ENCODE measurements at regions not wholly inside any gene's neighbourhood (a gene's known extent, or its start where the extent isn't known, plus 50 kb on each side); places are given as distances from the start of the nearest gene placed in this dataset.

DNA sequence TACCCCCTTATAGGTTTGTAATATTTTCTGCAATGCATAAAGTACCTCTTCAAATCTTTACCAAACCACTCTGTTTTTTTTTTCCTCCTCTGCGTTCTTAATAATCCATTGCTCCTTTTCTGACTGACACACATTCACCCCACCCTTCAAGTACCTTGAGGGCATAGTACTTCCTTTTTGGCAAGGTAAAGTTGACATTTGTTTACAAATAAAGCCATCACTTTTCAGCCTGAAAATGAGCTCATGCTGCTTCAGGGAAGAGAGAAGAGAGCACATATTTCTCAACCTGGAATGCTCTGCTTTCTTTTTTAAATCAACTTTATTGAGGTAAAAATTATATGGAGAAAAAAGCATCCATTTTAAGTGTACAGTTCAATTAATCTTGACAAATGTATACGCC is 113.9 kb downstream of the AGTR2 start:
- no peaks in the 10 kb centered on the region for H3K36me3 ChIP-seq (ENCODE audit: control insufficient read depth, insufficient read depth, low read length)

GRCh38 chrX:116285501-116285900 is 115.0 kb downstream of the AGTR2 start:
- H4K20me1 ChIP-seq (ENCODE audit: control insufficient read depth, extremely low read depth, insufficient read depth, low read length): no peaks in the 10 kb centered on the region
- H2AFZ ChIP-seq (ENCODE audit: low read length): no peak overlapping the region
- no peaks in the 10 kb centered on the region for H3K4me1 ChIP-seq (ENCODE audit: control insufficient read depth, extremely low read depth, insufficient read depth, low read length)
- no peak overlapping the region for H3K4me3 ChIP-seq (replicated peaks in 1 of 4; ENCODE audit: control extremely low read depth in 1 of 4, insufficient read depth in 1 of 4, low read depth in 3 of 4, low read length in 4 of 4)
- H3K4me2 ChIP-seq (ENCODE audit: extremely low read depth, insufficient read depth, low read length): no peak overlapping the region
- peak in 1 of 2 donors; percentile 40 for DNase-seq (ENCODE audit: low read depth in 2 of 2)
- no peak overlapping the region for H3K27ac ChIP-seq (ENCODE audit: insufficient read depth, low read length)
- no peaks in the 10 kb centered on the region for H3K27me3 ChIP-seq (ENCODE audit: control insufficient read depth, insufficient read depth, low read length)
- H3K79me2 ChIP-seq (ENCODE audit: control insufficient read depth, insufficient read depth, low read length): no peaks in the 10 kb centered on the region
- H3K9me3 ChIP-seq (ENCODE audit: control insufficient read depth, insufficient read depth, low read depth, low read length): no peaks in the 10 kb centered on the region
- no peaks in the 10 kb centered on the region for H3K36me3 ChIP-seq (ENCODE audit: control insufficient read depth, insufficient read depth, low read length)
- TF ChIP-seq, protein P1, sequence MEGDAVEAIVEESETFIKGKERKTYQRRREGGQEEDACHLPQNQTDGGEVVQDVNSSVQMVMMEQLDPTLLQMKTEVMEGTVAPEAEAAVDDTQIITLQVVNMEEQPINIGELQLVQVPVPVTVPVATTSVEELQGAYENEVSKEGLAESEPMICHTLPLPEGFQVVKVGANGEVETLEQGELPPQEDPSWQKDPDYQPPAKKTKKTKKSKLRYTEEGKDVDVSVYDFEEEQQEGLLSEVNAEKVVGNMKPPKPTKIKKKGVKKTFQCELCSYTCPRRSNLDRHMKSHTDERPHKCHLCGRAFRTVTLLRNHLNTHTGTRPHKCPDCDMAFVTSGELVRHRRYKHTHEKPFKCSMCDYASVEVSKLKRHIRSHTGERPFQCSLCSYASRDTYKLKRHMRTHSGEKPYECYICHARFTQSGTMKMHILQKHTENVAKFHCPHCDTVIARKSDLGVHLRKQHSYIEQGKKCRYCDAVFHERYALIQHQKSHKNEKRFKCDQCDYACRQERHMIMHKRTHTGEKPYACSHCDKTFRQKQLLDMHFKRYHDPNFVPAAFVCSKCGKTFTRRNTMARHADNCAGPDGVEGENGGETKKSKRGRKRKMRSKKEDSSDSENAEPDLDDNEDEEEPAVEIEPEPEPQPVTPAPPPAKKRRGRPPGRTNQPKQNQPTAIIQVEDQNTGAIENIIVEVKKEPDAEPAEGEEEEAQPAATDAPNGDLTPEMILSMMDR (conservative IDR thresholded peaks at IDR 0.05 in 1 of 2, IDR thresholded peaks at IDR 0.05 in 1 of 2; ENCODE audit: low read depth in 1 of 2, low read length in 2 of 2): no peak
- no peak for TF ChIP-seq EZH2 (IDR thresholded peaks at IDR 0.05; ENCODE audit: low read length, missing control alignments)
- H3K9ac ChIP-seq (ENCODE audit: insufficient read depth, low read length): no peak overlapping the region

More for the DNA sequence above, 113.9 kb downstream of the AGTR2 start:
- no peak overlapping the region for H2AFZ ChIP-seq (ENCODE audit: low read length)
- no peaks in the 10 kb centered on the region for H3K9me3 ChIP-seq (ENCODE audit: control insufficient read depth, insufficient read depth, low read depth, low read length)
- no peaks in the 10 kb centered on the region for H3K27me3 ChIP-seq (ENCODE audit: control insufficient read depth, insufficient read depth, low read length)
- H3K27ac ChIP-seq (ENCODE audit: insufficient read depth, low read length): no peak overlapping the region
- H3K79me2 ChIP-seq (ENCODE audit: control insufficient read depth, insufficient read depth, low read length): no peaks in the 10 kb centered on the region
- TF ChIP-seq, protein P1 (conservative IDR thresholded peaks at IDR 0.05 in 1 of 2, IDR thresholded peaks at IDR 0.05 in 1 of 2; ENCODE audit: low read depth in 1 of 2, low read length in 2 of 2): no peak
- no peak for TF ChIP-seq EZH2 (IDR thresholded peaks at IDR 0.05; ENCODE audit: low read length, missing control alignments)
- H3K4me2 ChIP-seq (ENCODE audit: extremely low read depth, insufficient read depth, low read length): no peak overlapping the region
- H4K20me1 ChIP-seq (ENCODE audit: control insufficient read depth, extremely low read depth, insufficient read depth, low read length): no peaks in the 10 kb centered on the region
- no peaks in the 10 kb centered on the region for H3K4me1 ChIP-seq (ENCODE audit: control insufficient read depth, extremely low read depth, insufficient read depth, low read length)
- no peak overlapping the region for H3K9ac ChIP-seq (ENCODE audit: insufficient read depth, low read length)
- H3K4me3 ChIP-seq (replicated peaks in 1 of 4; ENCODE audit: control extremely low read depth in 1 of 4, insufficient read depth in 1 of 4, low read depth in 3 of 4, low read length in 4 of 4): no peak overlapping the region
- no peak for DNase-seq (ENCODE audit: low read depth in 2 of 2)

- TF ChIP-seq, protein P1 (conservative IDR thresholded peaks at IDR 0.05 in 1 of 2, IDR thresholded peaks at IDR 0.05 in 1 of 2; ENCODE audit: low read depth in 1 of 2, low read length in 2 of 2): no peak
- TF ChIP-seq EZH2 (IDR thresholded peaks at IDR 0.05; ENCODE audit: low read length, missing control alignments): no peak
These were observed 119.0 kb downstream of the AGTR2 start for GRCh38 chrX:116289592-116289991.

More at GRCh38 chrX:116289592-116289991, 119.0 kb downstream of the AGTR2 start:
- Histone ChIP-seq H3K4me3 (replicated peaks in 1 of 4; ENCODE audit: control extremely low read depth in 1 of 4, insufficient read depth in 1 of 4, low read depth in 3 of 4, low read length in 4 of 4) (no peak overlapping the region), H3K27me3 (ENCODE audit: control insufficient read depth, insufficient read depth, low read length) (no peaks in the 10 kb centered on the region), H3K4me2 (ENCODE audit: extremely low read depth, insufficient read depth, low read length) (no peak overlapping the region), H3K79me2 (ENCODE audit: control insufficient read depth, insufficient read depth, low read length) (no peaks in the 10 kb centered on the region), H3K27ac (ENCODE audit: insufficient read depth, low read length) (no peak overlapping the region), H3K9me3 (ENCODE audit: control insufficient read depth, insufficient read depth, low read depth, low read length) (no peaks in the 10 kb centered on the region), H2AFZ (ENCODE audit: low read length) (no peak overlapping the region), H3K36me3 (ENCODE audit: control insufficient read depth, insufficient read depth, low read length) (no peaks in the 10 kb centered on the region), H3K4me1 (ENCODE audit: control insufficient read depth, extremely low read depth, insufficient read depth, low read length) (no peaks in the 10 kb centered on the region), H3K9ac (ENCODE audit: insufficient read depth, low read length) (no peak overlapping the region), H4K20me1 (ENCODE audit: control insufficient read depth, extremely low read depth, insufficient read depth, low read length) (no peaks in the 10 kb centered on the region)
- no peak for DNase-seq (ENCODE audit: low read depth in 2 of 2)
